ENCODE measurements at regions not wholly inside any gene's neighbourhood (a gene's known extent, or its start where the extent isn't known, plus 50 kb on each side); places are given as distances from the start of the nearest gene placed in this dataset.

DNA sequence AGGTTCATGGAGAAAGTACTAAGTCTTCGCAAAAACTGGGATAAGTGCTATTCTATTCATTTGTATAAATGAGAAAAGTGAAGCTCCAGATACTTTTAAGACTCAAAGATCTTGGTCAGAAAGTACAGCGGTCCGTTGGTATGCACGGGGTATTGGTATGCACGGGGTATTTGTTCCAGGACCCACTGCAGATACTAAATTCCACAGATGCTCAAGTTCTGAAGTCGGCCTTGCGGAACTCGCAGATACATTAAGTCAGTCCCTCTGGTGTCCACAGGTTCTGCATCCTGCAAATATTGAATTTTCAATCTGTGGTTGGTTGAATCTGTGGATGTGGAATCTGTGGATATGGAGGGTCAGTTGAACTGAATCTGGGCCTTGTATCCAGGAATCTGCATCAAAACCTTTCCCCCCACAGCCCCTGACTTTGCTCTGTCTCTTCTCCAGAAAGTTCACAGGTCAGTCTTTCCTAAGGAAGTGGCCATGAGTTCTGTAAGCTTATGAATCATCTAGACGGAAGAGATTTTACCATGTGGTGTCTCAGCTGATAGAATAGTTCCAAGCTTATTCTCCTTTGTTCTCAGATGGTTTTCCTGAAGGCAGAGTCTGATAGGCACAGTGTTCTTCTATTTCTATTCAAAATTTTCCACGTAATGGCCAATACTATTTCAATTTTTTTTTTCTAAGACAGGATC, 274.7 kb downstream of the NEDD1 start:
- DNase-seq (ENCODE audit: low spot score), result no peak

GRCh38 chr12:97182769-97183168, 275.7 kb downstream of the NEDD1 start:
- DNase-seq (ENCODE audit: low spot score), result no peak

GRCh38 chr12:97184127-97184773, 277.2 kb downstream of the NEDD1 start:
- no peak for DNase-seq (ENCODE audit: low spot score)

DNA sequence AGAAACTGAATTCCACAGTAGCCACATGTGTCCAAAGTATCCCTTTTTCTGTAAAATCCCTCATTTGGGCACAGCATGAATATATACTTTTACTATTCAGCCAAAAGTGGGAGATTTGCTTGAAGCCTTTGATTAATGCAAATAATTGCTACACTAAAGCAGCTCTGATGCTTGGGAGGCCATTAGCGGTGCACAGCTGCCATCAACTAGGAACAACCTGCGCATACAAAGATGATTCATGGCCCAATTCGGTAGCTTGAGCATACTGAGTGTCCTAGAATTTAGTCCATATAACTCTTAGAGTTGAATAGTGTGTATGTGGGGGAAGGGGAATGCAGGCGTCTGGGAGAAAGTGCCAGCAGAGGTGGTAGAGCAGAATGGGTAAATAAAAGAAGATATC, 277.0 kb upstream of the RMST start:
- DNase-seq (ENCODE audit: low spot score), result no peak

GRCh38 chr12:97194546-97194945, 268.1 kb upstream of the RMST start:
- DNase-seq (ENCODE audit: low spot score), result no peak

DNA sequence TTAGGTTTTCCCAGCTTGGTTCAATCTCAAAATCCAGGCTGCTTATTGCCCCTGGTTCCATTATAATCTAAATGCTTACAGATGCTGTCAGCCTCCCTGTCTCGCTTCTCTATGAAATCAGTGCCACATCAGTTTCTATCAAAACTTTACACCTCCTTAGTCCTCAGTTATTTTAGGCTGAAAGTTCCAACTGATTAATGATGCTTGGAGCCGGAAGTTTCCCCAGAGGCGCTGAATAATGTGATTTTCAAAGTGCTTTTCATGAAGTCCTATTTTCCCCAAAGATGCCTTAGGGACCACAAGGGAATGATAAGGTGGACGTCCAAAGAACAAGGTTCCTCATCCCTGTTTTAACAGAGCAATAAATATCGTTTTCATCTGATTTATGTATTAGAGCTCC, 262.4 kb upstream of the RMST start:
- no peak for DNase-seq (ENCODE audit: low spot score)

GRCh38 chr12:97203408-97203807, 259.2 kb upstream of the RMST start:
- DNase-seq (ENCODE audit: low spot score), result no peak

GRCh38 chr12:97209997-97210396, 252.6 kb upstream of the RMST start:
- no peak for DNase-seq (ENCODE audit: low spot score)

- no peak for DNase-seq (ENCODE audit: low spot score)
Observed at GRCh38 chr12:97211416-97211930, 251.1 kb upstream of the RMST start.

DNA sequence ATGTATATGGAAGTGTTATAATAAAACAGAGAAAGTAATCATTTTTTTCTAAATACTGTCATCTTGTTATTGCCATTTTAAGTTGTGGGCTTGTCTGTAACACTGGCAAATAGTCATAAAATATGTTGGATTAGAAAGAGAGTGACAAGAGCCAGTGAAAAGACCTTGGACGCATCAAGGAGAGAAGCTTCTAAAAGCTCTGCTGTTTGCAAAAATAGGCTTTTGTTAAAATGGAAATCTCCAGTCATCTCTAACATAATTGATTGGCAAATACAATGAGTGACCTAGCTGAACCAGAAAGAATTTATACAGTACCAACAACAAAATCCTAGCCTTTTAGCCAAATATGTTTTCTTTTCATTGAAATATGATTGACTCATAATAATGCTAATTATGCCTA, 245.8 kb upstream of the RMST start:
- DNase-seq (ENCODE audit: low spot score), result no peak

DNA sequence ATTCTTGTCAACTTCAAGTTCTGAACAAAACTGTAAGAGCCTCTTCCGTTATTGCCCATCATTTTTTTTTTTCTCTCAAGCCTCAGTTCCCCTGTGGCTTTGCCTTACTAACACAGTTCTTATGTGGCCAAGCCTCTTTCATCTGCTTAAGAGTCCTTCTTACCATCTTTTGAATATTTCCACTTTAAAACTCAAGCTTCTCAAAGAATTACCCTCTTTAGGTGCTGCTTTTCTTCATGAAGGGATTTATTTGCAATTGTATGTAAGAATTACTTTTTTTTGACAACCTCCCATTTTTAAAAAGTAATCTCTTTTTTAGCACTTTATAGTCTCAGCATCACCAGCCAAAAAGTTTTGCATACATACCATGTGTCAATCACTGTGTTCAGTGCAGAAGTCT, 240.2 kb upstream of the RMST start:
- no peak for DNase-seq (ENCODE audit: low spot score)

GRCh38 chr12:97223419-97223818, 239.2 kb upstream of the RMST start:
- DNase-seq (ENCODE audit: low spot score), result no peak

DNA sequence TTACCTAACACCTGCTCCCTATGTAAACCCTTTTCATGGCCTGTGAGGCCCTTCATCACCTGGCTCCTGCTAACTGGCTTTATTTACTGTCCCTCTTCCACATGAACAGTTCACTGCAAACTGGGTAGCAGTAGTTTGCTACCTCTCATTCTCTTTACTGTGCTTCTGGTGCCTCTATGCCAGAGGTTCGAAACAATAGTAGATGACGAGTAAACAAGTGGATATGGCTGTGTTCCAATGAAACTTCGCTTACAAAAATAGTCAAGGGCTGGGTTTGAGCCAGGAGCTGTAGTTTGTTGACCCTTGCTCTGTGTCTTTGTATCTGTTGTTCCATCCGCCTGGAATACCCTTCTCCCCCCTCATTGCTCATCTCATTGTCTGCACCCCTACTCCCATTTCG, 233.6 kb upstream of the RMST start:
- DNase-seq (ENCODE audit: low spot score), result no peak

- DNase-seq (ENCODE audit: low spot score), result no peak
Observed at GRCh38 chr12:97235102-97235501, 227.5 kb upstream of the RMST start.

- DNase-seq (ENCODE audit: low spot score), result no peak
Observed at GRCh38 chr12:97246368-97246767, 216.2 kb upstream of the RMST start.

- DNase-seq (ENCODE audit: low spot score), result no peak
Observed at GRCh38 chr12:97250483-97250882, 212.1 kb upstream of the RMST start.

DNA sequence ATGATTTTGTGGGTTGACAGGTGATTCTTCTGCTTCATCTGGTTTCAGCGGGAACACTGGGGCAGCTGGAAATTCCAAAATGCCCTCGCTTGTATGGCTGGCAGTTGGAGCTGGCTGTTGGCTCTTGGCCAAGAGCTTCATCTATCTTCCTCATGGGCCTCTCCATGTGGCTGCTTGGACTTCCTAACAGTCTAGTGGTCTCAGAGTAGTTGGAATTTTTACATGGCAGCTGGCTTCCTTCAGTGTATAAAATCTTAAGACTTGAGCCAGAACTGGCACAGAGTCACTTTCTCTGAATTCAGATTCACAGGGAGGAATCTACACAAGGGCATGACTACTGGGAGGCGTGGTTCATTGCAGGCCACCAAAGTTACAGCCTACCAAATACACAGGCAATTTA, 204.9 kb upstream of the RMST start:
- no peak for DNase-seq (ENCODE audit: low spot score)

GRCh38 chr12:97259098-97259497, 203.5 kb upstream of the RMST start:
- DNase-seq (ENCODE audit: low spot score), result no peak

DNA sequence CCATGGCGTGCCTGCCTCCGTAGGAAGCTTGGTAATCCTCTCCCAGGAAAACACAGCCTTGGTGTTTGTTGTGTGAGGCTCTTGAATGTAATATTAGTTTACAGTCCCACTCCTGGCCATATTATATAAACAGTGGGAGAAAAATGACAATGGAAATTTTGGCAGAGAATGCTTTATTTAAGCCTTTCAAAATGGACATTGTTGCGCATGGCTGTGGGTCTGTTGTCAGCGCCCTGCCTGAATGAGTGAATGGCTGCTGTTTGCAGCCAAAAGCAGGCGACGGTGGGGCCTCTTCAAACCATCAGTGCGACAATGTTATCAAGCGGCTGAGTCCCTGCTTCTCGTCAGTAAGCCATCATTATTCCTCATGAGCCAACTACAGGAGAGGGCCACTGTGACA, 201.8 kb upstream of the RMST start:
- no peak for DNase-seq (ENCODE audit: low spot score)

GRCh38 chr12:97267166-97267565, 195.4 kb upstream of the RMST start:
- DNase-seq (ENCODE audit: low spot score), result no peak

GRCh38 chr12:97267594-97268202, 194.9 kb upstream of the RMST start:
- DNase-seq (ENCODE audit: low spot score), result no peak

GRCh38 chr12:97272471-97272870, 190.1 kb upstream of the RMST start:
- DNase-seq (ENCODE audit: low spot score), result no peak

- DNase-seq (ENCODE audit: low spot score), result no peak
Observed at GRCh38 chr12:97274386-97274785, 188.2 kb upstream of the RMST start.

Data from AG20443 (cell line).